HAP-1 (cell line): ENCODE measurements at regions not wholly inside any gene's neighbourhood (a gene's known extent, or its start where the extent isn't known, plus 50 kb on each side); places are given as distances from the start of the nearest gene placed in this dataset.

ENCODE experiments used
- DNase-seq, 2 experiments: peaks; one replicate each; pipeline ENCODE4 v3.0.0-alpha.2; 2016 to 2020; ENCODE audit warnings: low spot score in 2 of 2
- H3K27me3 ChIP-seq: fragments of 250-450 bp; sonication (Bioruptor Pico); 2 replicates; pipeline ENCODE4 v1.5.1; 2020; ENCODE audit warnings: low read depth, mild to moderate bottlenecking, moderate library complexity
- H3K36me3 ChIP-seq: fragments of 250-450 bp; sonication (Bioruptor Pico); replicated peaks from 2 replicates; pipeline ENCODE4 v1.5.1; 2020; ENCODE audit warnings: mild to moderate bottlenecking
- H3K4me1 ChIP-seq: fragments of 250-450 bp; sonication (Bioruptor Pico); 2 replicates; pipeline ENCODE4 v1.5.1; 2020; ENCODE audit warnings: mild to moderate bottlenecking
- H3K4me3 ChIP-seq: fragments of 250-450 bp; sonication (Bioruptor Pico); 2 replicates; pipeline ENCODE4 v1.5.1; 2020; ENCODE audit warnings: mild to moderate bottlenecking, moderate library complexity
- H3K9me3 ChIP-seq: fragments of 250-450 bp; sonication (Bioruptor Pico); 2 replicates; pipeline ENCODE4 v1.5.1; 2020; ENCODE audit warnings: mild to moderate bottlenecking, moderate library complexity
- in situ Hi-C: fragments of 300-500 bp; cut with MboI; formaldehyde crosslinking; loops from 3 replicates; pipeline ENCODE4 v1.14.3; 2020; ENCODE audit warnings: low sequenced_read_pairs, inconsistent platforms, mixed read lengths

DNA sequence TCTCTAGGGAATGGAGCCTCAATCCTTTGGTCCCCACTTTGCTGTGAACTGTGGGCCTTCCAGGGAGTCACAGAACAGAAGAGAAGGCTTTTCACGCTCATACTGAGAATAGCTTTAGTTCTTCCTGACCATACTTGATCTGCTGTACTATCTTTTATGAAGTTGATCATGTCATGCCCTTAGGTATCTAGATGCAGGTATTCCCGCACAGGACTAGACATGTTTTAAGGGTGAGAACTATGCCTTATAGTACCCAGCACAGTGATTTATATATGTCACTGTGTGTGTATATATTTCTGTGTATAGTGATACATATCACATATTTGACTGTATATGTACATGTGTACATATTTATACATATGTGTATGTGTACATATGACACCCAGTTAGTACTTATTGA lies 358.4 kb upstream of the SEMA6D start:
- in situ Hi-C loops: no loop called here
- DNase-seq: no peak
- Histone ChIP-seq H3K27me3 (peaks cover 4% of the 10 kb centered on the region; the same call in 1 of the 2 replicates), H3K9me3 (no peaks in the 10 kb centered on the region), H3K4me1 (no peaks in the 10 kb centered on the region), H3K4me3 (no peak overlapping the region), H3K36me3 (no peaks in the 10 kb centered on the region)

GRCh38 chr15:47360305-47360704 lies 357.0 kb upstream of the SEMA6D start:
- in situ Hi-C loops: no loop called here
- H3K27me3 ChIP-seq: peaks cover 4% of the 10 kb centered on the region; the same call in 1 of the 2 replicates
- H3K4me1 ChIP-seq: no peaks in the 10 kb centered on the region
- H3K36me3 ChIP-seq: no peaks in the 10 kb centered on the region
- H3K4me3 ChIP-seq: no peak overlapping the region
- DNase-seq: no peak
- H3K9me3 ChIP-seq: no peaks in the 10 kb centered on the region

DNA sequence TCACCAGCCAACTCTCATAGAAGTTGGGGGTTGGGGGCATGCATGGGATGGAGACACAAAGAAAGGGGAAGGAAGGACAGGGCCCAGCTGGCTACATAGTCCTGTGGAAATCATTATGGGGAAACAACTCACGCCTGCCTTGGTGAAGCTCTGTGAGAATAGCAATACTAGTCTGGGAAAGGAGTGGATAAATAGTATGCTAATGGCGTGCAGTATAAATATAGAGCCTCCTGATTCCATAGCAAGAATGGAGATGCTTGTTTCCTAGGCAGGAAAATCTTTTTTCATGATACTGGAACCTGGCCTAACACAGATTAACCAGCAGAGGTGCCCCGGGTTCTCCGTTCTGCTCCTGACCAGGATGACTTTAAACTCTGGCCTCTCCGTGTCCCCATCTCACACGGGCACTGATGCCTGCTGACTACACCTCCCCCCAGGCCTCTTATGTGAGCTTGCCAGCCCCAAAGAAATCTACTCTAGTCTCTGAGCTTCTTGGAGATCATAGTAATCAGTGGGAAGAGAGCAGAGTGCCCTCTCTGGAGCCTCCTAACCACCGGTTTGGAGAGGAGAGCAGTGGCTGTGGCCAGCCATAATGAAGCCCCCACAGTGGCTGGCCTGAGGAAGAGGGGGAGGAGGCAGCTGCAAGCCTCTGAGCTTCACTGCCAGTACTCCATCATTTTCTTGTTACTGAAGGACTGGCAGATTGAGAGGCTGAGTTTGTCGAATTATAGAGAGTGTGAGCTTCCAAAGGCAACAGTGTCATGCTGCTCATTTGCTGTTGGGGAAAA lies 355.0 kb upstream of the SEMA6D start:
- no peak for DNase-seq
- Histone ChIP-seq H3K27me3 (no peaks in the 10 kb centered on the region; the same call in 1 of the 2 replicates), H3K4me1 (no peaks in the 10 kb centered on the region), H3K36me3 (no peaks in the 10 kb centered on the region), H3K4me3 (no peak overlapping the region), H3K9me3 (no peaks in the 10 kb centered on the region)
- in situ Hi-C loops: no loop called here

DNA sequence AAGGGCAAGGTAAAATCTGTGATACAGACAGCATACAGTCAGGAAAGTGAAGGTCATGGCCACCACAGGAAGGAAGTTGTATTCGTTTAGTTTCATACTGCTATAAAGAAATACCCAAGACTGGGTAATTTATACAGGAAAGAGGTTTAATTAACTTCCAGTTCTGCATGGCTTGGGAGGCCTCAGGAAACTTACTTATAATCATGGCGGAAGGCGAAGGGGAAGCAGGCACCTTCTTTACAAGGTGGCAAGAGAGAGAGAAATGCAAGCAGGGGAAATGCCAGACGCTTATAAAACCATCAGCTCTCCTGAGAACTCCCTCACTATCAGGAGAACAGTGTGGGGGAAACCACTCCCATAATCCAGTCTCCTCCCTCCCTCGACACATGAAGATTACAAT lies 353.7 kb upstream of the SEMA6D start:
- in situ Hi-C loops: no loop called here
- Histone ChIP-seq H3K4me3 (no peak overlapping the region), H3K36me3 (no peaks in the 10 kb centered on the region), H3K4me1 (no peaks in the 10 kb centered on the region), H3K9me3 (no peaks in the 10 kb centered on the region), H3K27me3 (no peaks in the 10 kb centered on the region)
- no peak for DNase-seq

GRCh38 chr15:47364230-47365141 lies 352.8 kb upstream of the SEMA6D start:
- no peak overlapping the region for H3K4me3 ChIP-seq
- DNase-seq: no peak
- H3K36me3 ChIP-seq: no peaks in the 10 kb centered on the region
- in situ Hi-C loops: no loop called here
- no peaks in the 10 kb centered on the region for H3K9me3 ChIP-seq
- H3K4me1 ChIP-seq: no peaks in the 10 kb centered on the region
- no peaks in the 10 kb centered on the region for H3K27me3 ChIP-seq

DNA sequence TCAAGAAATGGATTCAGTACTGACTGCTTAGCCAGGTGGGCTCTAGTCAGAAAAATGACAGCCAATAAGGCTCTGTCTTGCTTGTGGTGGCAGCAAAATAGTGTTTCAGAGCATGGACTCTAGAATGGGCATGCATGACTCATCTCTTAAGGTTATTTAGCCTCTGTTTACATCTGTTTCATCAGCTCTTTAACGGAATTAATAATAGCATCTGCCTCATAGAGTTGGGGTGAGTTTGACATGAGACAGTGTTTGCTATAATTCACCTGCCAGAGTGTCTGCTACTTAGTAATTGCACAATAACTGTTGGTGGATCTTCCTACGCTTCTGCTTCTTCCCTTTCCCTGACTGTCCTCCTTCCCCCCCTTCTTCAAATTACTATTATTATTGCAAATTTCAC lies 350.4 kb upstream of the SEMA6D start:
- H3K4me1 ChIP-seq: no peaks in the 10 kb centered on the region

DNA sequence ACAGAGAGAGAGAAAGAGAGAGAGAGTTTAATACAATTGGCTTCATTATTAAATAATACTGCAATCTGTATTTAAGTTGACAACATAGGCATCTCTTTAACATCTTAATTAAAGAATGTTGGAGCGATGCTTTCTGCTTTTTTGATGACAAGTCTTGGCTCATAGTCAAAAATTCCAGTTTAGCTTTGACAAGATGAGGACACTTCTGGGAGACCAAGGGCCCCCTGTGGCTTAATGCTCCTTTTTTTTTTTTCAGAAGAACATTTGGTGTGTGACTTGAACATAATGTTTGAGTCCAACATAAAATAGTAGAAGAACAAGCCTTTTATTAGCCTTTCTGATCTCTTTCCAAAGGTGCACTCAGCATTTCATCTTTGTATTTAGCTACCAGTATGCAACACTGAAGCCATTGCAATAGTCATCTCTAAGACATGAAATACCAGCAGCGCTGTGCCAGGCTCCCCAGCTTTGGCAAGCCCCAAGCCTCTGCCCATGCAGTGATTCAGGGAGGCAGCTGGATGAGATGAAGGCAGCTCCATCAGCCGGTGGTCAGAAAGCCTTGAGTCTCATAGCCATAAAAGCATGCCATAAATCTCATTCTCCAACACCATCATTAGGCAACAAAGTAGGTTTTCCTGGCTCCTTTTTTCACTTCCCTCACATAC lies 349.4 kb upstream of the SEMA6D start:
- DNase-seq: no peak
- Histone ChIP-seq H3K9me3 (no peaks in the 10 kb centered on the region), H3K4me1 (no peaks in the 10 kb centered on the region), H3K4me3 (no peak overlapping the region), H3K27me3 (no peaks in the 10 kb centered on the region), H3K36me3 (no peaks in the 10 kb centered on the region)
- in situ Hi-C loops: no loop called here

More for the DNA sequence above, 350.4 kb upstream of the SEMA6D start:
- Histone ChIP-seq H3K4me3 (no peak overlapping the region), H3K9me3 (no peaks in the 10 kb centered on the region), H3K27me3 (no peaks in the 10 kb centered on the region), H3K36me3 (no peaks in the 10 kb centered on the region)
- in situ Hi-C loops: no loop called here
- no peak for DNase-seq

GRCh38 chr15:47371939-47372338 lies 345.4 kb upstream of the SEMA6D start:
- no peaks in the 10 kb centered on the region for H3K4me1 ChIP-seq
- H3K27me3 ChIP-seq: no peaks in the 10 kb centered on the region
- no peaks in the 10 kb centered on the region for H3K9me3 ChIP-seq
- in situ Hi-C loops: no loop called here
- no peak for DNase-seq
- H3K4me3 ChIP-seq: no peak overlapping the region
- H3K36me3 ChIP-seq: no peaks in the 10 kb centered on the region

- H3K4me1 ChIP-seq: no peaks in the 10 kb centered on the region
- in situ Hi-C loops: no loop called here
- H3K4me3 ChIP-seq: no peak overlapping the region
- H3K36me3 ChIP-seq: no peaks in the 10 kb centered on the region
- H3K9me3 ChIP-seq: no peaks in the 10 kb centered on the region
- H3K27me3 ChIP-seq: no peaks in the 10 kb centered on the region
- DNase-seq: no peak
These were observed 343.1 kb upstream of the SEMA6D start for GRCh38 chr15:47374222-47374621.

DNA sequence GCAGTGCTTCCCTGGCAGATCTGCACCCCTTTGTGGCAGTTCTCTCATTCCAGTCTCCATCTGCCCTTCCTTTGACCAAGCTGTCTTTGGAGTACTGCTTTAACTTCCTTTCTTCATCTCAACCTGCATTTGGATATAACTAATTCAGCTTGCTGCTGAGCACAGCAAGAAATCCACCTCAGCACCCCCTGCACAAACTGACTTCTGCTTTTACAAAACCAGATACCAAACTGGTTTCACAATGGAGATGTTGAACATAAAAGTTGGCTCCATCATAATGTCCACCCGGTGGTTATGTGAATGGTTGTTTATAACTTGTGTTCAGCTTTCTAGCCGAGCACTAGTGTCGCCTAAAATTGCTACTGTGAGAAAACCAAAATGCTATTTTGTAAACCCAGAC lies 341.1 kb upstream of the SEMA6D start:
- Histone ChIP-seq H3K27me3 (no peaks in the 10 kb centered on the region), H3K9me3 (no peaks in the 10 kb centered on the region), H3K4me3 (no peak overlapping the region), H3K36me3 (no peaks in the 10 kb centered on the region), H3K4me1 (no peaks in the 10 kb centered on the region)
- in situ Hi-C loops: no loop called here
- DNase-seq: no peak

DNA sequence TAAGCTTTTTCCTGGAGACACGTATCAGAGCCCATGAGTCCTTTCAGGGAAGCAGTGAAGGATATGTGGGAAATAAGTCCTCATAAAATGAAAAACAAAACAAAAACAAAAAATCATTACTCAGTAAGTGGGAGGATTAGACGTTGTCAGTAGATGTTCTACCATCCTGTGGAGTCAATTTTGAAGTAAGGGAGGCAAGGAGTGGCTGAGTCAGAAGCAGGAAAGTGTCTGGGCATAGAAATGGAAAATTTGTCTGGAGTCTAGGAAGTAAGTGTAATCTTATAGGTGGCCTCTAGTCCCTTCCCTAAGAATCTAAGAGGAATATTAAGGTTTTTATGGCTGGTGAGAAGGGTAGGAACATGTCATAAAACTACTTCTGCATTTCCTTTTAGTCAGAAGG lies 339.8 kb upstream of the SEMA6D start:
- no peaks in the 10 kb centered on the region for H3K27me3 ChIP-seq
- no peaks in the 10 kb centered on the region for H3K4me1 ChIP-seq
- no peaks in the 10 kb centered on the region for H3K36me3 ChIP-seq
- in situ Hi-C loops: no loop called here
- H3K9me3 ChIP-seq: no peaks in the 10 kb centered on the region
- DNase-seq: no peak
- no peak overlapping the region for H3K4me3 ChIP-seq

- no peak for DNase-seq
- Histone ChIP-seq H3K4me1 (no peaks in the 10 kb centered on the region), H3K4me3 (no peak overlapping the region), H3K9me3 (no peaks in the 10 kb centered on the region), H3K36me3 (no peaks in the 10 kb centered on the region), H3K27me3 (no peaks in the 10 kb centered on the region)
- in situ Hi-C loops: no loop called here
These were observed 338.8 kb upstream of the SEMA6D start for GRCh38 chr15:47378527-47378926.

DNA sequence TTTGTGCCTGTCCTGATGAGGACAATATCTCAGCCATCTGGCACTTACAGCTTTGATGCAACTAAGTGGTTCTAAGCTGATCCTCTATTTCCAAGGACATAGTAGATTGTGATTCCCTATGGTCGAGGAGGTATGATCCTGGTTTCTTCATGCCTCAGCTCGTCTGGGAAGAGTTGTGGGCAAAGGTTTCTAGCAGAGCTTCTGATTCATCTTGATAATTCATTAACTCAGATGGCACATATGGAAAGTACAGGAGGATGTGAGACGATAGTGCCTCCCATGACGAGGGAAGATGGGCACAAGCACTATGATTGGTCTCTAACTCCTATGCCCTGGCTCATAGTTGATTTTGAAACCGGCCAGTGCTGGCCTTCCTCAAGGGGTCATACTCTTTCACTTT lies 334.2 kb upstream of the SEMA6D start:
- Histone ChIP-seq H3K4me1 (no peaks in the 10 kb centered on the region), H3K4me3 (no peak overlapping the region), H3K9me3 (no peaks in the 10 kb centered on the region), H3K27me3 (no peaks in the 10 kb centered on the region), H3K36me3 (no peaks in the 10 kb centered on the region)
- in situ Hi-C loops: no loop called here
- no peak for DNase-seq

- Histone ChIP-seq H3K36me3 (no peaks in the 10 kb centered on the region), H3K9me3 (no peaks in the 10 kb centered on the region), H3K4me1 (no peaks in the 10 kb centered on the region), H3K27me3 (no peaks in the 10 kb centered on the region), H3K4me3 (no peak overlapping the region)
- no peak for DNase-seq
- in situ Hi-C loops: no loop called here
These were observed 333.5 kb upstream of the SEMA6D start for GRCh38 chr15:47383801-47384200.
